ENCODE measurements at regions not wholly inside any gene's neighbourhood (a gene's known extent, or its start where the extent isn't known, plus 50 kb on each side); places are given as distances from the start of the nearest gene placed in this dataset.

- H3K9me3 ChIP-seq (replicated peaks; ENCODE audit: control insufficient read depth, insufficient read depth, low read length) = no peaks in the 10 kb centered on the region
- DNase-seq (ENCODE audit: low read depth, low spot score) = no peak
- TF ChIP-seq FOS (IDR thresholded peaks at IDR 0.05; ENCODE audit: borderline replicate concordance, insufficient read depth, low read length) (no peak), MYC (IDR thresholded peaks at IDR 0.05; ENCODE audit: low read depth, low read length) (no peak), CTCF (IDR thresholded peaks at IDR 0.05; ENCODE audit: extremely low read depth in 1 of 2, insufficient read depth in 1 of 2, low read depth in 1 of 2, low read length in 2 of 2) (no peak), GATA2 (IDR thresholded peaks at IDR 0.05; ENCODE audit: insufficient read depth, insufficient read length, low read depth, low read length) (no peak), MAX (IDR thresholded peaks at IDR 0.05; ENCODE audit: insufficient read depth, insufficient read length) (no peak), JUN (IDR thresholded peaks at IDR 0.05; ENCODE audit: borderline replicate concordance, insufficient read depth, insufficient read length, low read depth) (no peak), POLR2A (IDR thresholded peaks at IDR 0.05; ENCODE audit: low read depth, low read length) (no peak), EZH2 (IDR thresholded peaks at IDR 0.05; ENCODE audit: borderline replicate concordance, low read depth, low read length, severe bottlenecking) (no peak), POLR2AphosphoS5 (IDR thresholded peaks at IDR 0.05; ENCODE audit: insufficient read depth, low read depth, low read length) (no peak)
- H3K4me3 ChIP-seq (replicated peaks in 1 of 3; ENCODE audit: insufficient read depth in 1 of 3, low read depth in 1 of 3, low read length in 3 of 3) = no peak overlapping the region
- H3K79me2 ChIP-seq (ENCODE audit: control insufficient read depth, insufficient read depth, low read length) = no peaks in the 10 kb centered on the region
- ChIA-PET POLR2A (no interaction called here), CTCF (no interaction called here)
- dilution Hi-C loops (cut with MboI; ENCODE audit: extremely low pct_ligation_motif_present, low sequenced_read_pairs) (no loop called here), intact Hi-C loops (cut with micrococcal nuclease) (no loop called here)
- BruUV-seq (replicated peaks) = no TSS peak
- no peak overlapping the region for H3K9ac ChIP-seq (replicated peaks; ENCODE audit: extremely low read depth, insufficient read depth, low read length)
- H3K27me3 ChIP-seq (ENCODE audit: control insufficient read depth in 2 of 2, insufficient read depth in 2 of 2, low read length in 2 of 2) = no peaks in the 10 kb centered on the region
- no peaks in the 10 kb centered on the region for H3K4me1 ChIP-seq (ENCODE audit: control insufficient read depth, extremely low read depth, insufficient read depth, low read length)
- no peaks in the 10 kb centered on the region for H4K20me1 ChIP-seq (replicated peaks; ENCODE audit: control insufficient read depth, extremely low read depth, insufficient read depth, low read length)
- H3K9me1 ChIP-seq (replicated peaks; ENCODE audit: control insufficient read depth, extremely low read depth, insufficient read depth, low read length) = no peaks in the 10 kb centered on the region
- no peak overlapping the region for H2AFZ ChIP-seq (ENCODE audit: low read depth, low read length)
- no peak for FAIRE-seq
- no peak overlapping the region for H3K4me2 ChIP-seq (ENCODE audit: insufficient read depth, low read length)
- no peak overlapping the region for H3K27ac ChIP-seq (ENCODE audit: insufficient read depth, low read depth, low read length)
- H3K36me3 ChIP-seq (ENCODE audit: control insufficient read depth in 2 of 2, extremely low read depth in 1 of 2, insufficient read depth in 2 of 2, low read length in 2 of 2) = no peaks in the 10 kb centered on the region
Observed at GRCh38 chr12:77364400-77364799, 299.0 kb upstream of the E2F7 start.

Measured in endothelial cell of umbilical vein (primary cell).